Endothelial cell of umbilical vein (primary cell): ENCODE measurements at regions not wholly inside any gene's neighbourhood (a gene's known extent, or its start where the extent isn't known, plus 50 kb on each side); places are given as distances from the start of the nearest gene placed in this dataset.

Experiments
- BruUV-seq: library from RNA; stranded (reverse); fragments of 400-500 nt; replicated peaks from 2 replicates; lab custom pipeline; 2021; lab: Mats Ljungman, UMichigan
- CTCF ChIA-PET: fragments of 300-600, 350-600 bp; sonication (Branson Sonifier 250); formaldehyde crosslinking; loops from one replicate; lab custom pipeline; 2021; ENCODE audit warnings: antibody characterized with exemption, inconsistent platforms; lab: Charles Lee
- POLR2A ChIA-PET: fragments of 300-600, 350-600 bp; sonication (Branson Sonifier 250); formaldehyde crosslinking; loops from one replicate; lab custom pipeline; 2021; ENCODE audit warnings: antibody characterized with exemption, inconsistent platforms; lab: Charles Lee
- DNase-seq: peaks from one replicate; pipeline ENCODE4 v3.0.0-alpha.2; 2011; ENCODE audit warnings: low read depth, low spot score
- FAIRE-seq: peaks from 2 replicates; lab custom pipeline; 2011; peaks lifted over from hg19 to GRCh38; lab: Jason Lieb, UNC
- H2AFZ ChIP-seq: 2 replicates; pipeline ENCODE4 v1.6.0; 2012; ENCODE audit warnings: low read depth, low read length, control low read depth, inconsistent platforms
- H3K27ac ChIP-seq: 2 replicates; pipeline ENCODE4 v1.5.1; 2011; ENCODE audit warnings: low read depth, mild to moderate bottlenecking, control low read depth, low read length, moderate library complexity; ENCODE audit not compliant: insufficient read depth
- H3K27me3 ChIP-seq, 2 experiments: 2 replicates each; pipeline versions ENCODE4 v1.6.0 to v1.6.1; 2011; ENCODE audit warnings: low read length in 2 of 2, mixed read lengths in 1 of 2; ENCODE audit not compliant: control insufficient read depth in 2 of 2, insufficient read depth in 2 of 2
- H3K36me3 ChIP-seq, 2 experiments: 2 replicates in 1 of 2; 3 replicates in 1 of 2; pipeline ENCODE4 v1.5.1; 2011; ENCODE audit warnings: low read length in 2 of 2, mild to moderate bottlenecking in 1 of 2, moderate library complexity in 1 of 2; ENCODE audit not compliant: control insufficient read depth in 2 of 2, insufficient read depth in 2 of 2; ENCODE audit errors: extremely low read depth in 1 of 2
- H3K4me1 ChIP-seq: 3 replicates; pipeline ENCODE4 v1.5.1; 2011; ENCODE audit warnings: mild to moderate bottlenecking, low read length; ENCODE audit not compliant: control insufficient read depth, insufficient read depth; ENCODE audit errors: extremely low read depth
- H3K4me2 ChIP-seq: 2 replicates; pipeline ENCODE4 v1.6.1; 2011; ENCODE audit warnings: low read length, control low read depth, mixed read lengths; ENCODE audit not compliant: insufficient read depth
- H3K4me3 ChIP-seq, 3 experiments: fragments of 200-600 bp in 1 of 3; sonication (generic), shearing (Covaris generic) in 1 of 3; replicated peaks in 1 of 3; 2 replicates each; pipeline ENCODE4 v1.5.1; 2011 to 2016; ENCODE audit warnings: control low read depth in 3 of 3, low read length in 3 of 3, mild to moderate bottlenecking in 2 of 3, inconsistent platforms in 1 of 3, low read depth in 1 of 3, moderate library complexity in 1 of 3; ENCODE audit not compliant: insufficient read depth in 1 of 3
- H3K79me2 ChIP-seq: 2 replicates; pipeline ENCODE4 v1.6.0; 2012; ENCODE audit warnings: low read length, inconsistent platforms; ENCODE audit not compliant: control insufficient read depth, insufficient read depth
- H3K9ac ChIP-seq: replicated peaks from 2 replicates; pipeline ENCODE3; 2011; ENCODE audit warnings: low read length, control low read depth; ENCODE audit not compliant: insufficient read depth; ENCODE audit errors: extremely low read depth
- H3K9me1 ChIP-seq: replicated peaks from 3 replicates; pipeline ENCODE4 v1.6.0; 2011; ENCODE audit warnings: mild to moderate bottlenecking, low read length; ENCODE audit not compliant: control insufficient read depth, insufficient read depth; ENCODE audit errors: extremely low read depth
- H3K9me3 ChIP-seq: replicated peaks from 2 replicates; pipeline ENCODE4 v1.5.1; 2012; ENCODE audit warnings: low read length, inconsistent platforms; ENCODE audit not compliant: control insufficient read depth, insufficient read depth
- H4K20me1 ChIP-seq: replicated peaks from 2 replicates; pipeline ENCODE3; 2011; ENCODE audit warnings: mild to moderate bottlenecking, low read length; ENCODE audit not compliant: control insufficient read depth, insufficient read depth; ENCODE audit errors: extremely low read depth
- CTCF ChIP-seq, 2 donors: IDR thresholded peaks; 1 replicate in 1 of 2; 2 replicates in 1 of 2; pipeline ENCODE4 v1.5.1; 2011; ENCODE audit warnings: low read length in 2 of 2, mild to moderate bottlenecking in 2 of 2, moderate library complexity in 2 of 2, control low read depth in 1 of 2, inconsistent platforms in 1 of 2, low read depth in 1 of 2; ENCODE audit not compliant: insufficient read depth in 1 of 2; ENCODE audit errors: extremely low read depth in 1 of 2
- EZH2 ChIP-seq: IDR thresholded peaks from 2 replicates; pipeline ENCODE4 v1.6.1; 2012; ENCODE audit warnings: borderline replicate concordance, low read depth, mild to moderate bottlenecking, moderate library complexity, low read length, inconsistent platforms; ENCODE audit not compliant: severe bottlenecking
- FOS ChIP-seq: IDR thresholded peaks from 2 replicates; pipeline ENCODE4 v1.6.1; 2011; ENCODE audit warnings: mild to moderate bottlenecking, low read length, moderate library complexity, borderline replicate concordance; ENCODE audit not compliant: insufficient read depth
- GATA2 ChIP-seq: IDR thresholded peaks from 2 replicates; pipeline ENCODE4 v1.7.0; 2011; ENCODE audit warnings: low read depth, mild to moderate bottlenecking, moderate library complexity, mixed read lengths, low read length; ENCODE audit not compliant: insufficient read length, insufficient read depth
- JUN ChIP-seq: IDR thresholded peaks from 2 replicates; pipeline ENCODE4 v1.6.1; 2011; ENCODE audit warnings: borderline replicate concordance, low read depth; ENCODE audit not compliant: insufficient read length, insufficient read depth
- MAX ChIP-seq: IDR thresholded peaks from 2 replicates; pipeline ENCODE4 v1.6.1; 2011; ENCODE audit not compliant: insufficient read depth, insufficient read length
- MYC ChIP-seq: IDR thresholded peaks from one replicate; pipeline ENCODE4 v1.6.1; 2011; ENCODE audit warnings: mild to moderate bottlenecking, low read depth, low read length
- POLR2A ChIP-seq: IDR thresholded peaks from 2 replicates; pipeline ENCODE4 v1.6.1; 2012; ENCODE audit warnings: low read depth, mild to moderate bottlenecking, control low read depth, low read length
- POLR2AphosphoS5 ChIP-seq: IDR thresholded peaks from 2 replicates; pipeline ENCODE4 v1.6.1; 2012; ENCODE audit warnings: low read depth, mild to moderate bottlenecking, control low read depth, low read length, moderate library complexity; ENCODE audit not compliant: insufficient read depth
- dilution Hi-C: fragments of 300-500 bp; cut with MboI; formaldehyde crosslinking; loops from one replicate; pipeline ENCODE4 v1.15.0; 2019; ENCODE audit warnings: low sequenced_read_pairs; ENCODE audit not compliant: extremely low pct_ligation_motif_present
- intact Hi-C: fragments of 100-400 bp; cut with micrococcal nuclease; formaldehyde crosslinking; loops from one replicate; pipeline ENCODE4 v1.10.0; 2022

DNA sequence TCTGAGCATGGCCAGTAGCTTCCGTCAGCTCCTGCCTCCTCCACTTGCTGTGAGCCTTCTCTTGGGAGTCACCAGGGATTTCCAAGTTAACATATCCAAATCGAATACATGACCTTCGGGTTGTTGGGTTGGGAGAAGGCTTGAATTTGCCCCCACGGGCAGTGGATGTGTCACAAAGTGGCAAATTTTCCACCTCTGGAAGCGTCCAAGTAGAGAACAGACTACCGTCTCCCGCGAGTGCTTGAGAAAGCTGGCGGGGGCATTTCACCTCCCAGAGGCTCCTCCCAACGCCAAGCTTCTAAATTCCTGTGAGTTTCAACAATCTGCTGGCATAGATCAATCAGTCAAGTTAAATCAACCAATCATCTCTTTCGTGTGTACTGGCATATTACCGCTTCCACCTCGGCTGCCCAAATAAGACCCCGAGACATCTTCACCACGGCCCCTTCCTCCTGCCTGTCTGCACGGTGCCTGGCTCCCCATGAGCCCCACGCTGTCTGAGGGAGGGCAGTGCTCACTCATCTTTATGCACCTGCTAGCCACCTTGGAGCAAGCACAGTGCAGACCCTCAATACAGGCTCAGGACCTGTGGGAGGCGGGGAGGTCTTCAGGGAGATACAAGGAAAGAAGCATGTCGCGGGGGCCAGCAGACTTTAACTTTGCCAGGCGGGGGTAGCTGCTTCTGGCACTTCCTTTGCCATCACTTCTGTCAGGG is 79.1 kb downstream of the MRPL36 start:
- H3K27ac ChIP-seq, result no peak overlapping the region
- BruUV-seq, result no TSS peak
- H2AFZ ChIP-seq, result no peak overlapping the region
- FAIRE-seq (no peak), DNase-seq (no peak)
- POLR2A ChIA-PET, result no interaction called here
- CTCF ChIA-PET, result no interaction called here
- H3K9me3 ChIP-seq, result no peaks in the 10 kb centered on the region
- H3K9me1 ChIP-seq, result no peaks in the 10 kb centered on the region
- no peaks in the 10 kb centered on the region for H3K79me2 ChIP-seq
- no peaks in the 10 kb centered on the region for H3K36me3 ChIP-seq
- no peak overlapping the region for H3K4me2 ChIP-seq
- no peaks in the 10 kb centered on the region for H4K20me1 ChIP-seq
- intact Hi-C loops (no loop called here), dilution Hi-C loops (no loop called here)
- TF ChIP-seq GATA2, result no peak
- TF ChIP-seq FOS, result no peak
- TF ChIP-seq POLR2AphosphoS5, result no peak
- no peak for TF ChIP-seq POLR2A
- no peak for TF ChIP-seq MAX
- no peak for TF ChIP-seq MYC
- no peak for TF ChIP-seq EZH2
- no peak for TF ChIP-seq JUN
- no peak for TF ChIP-seq CTCF (IDR thresholded peaks at IDR 0.05; ENCODE audit: extremely low read depth in 1 of 2, insufficient read depth in 1 of 2, low read depth in 1 of 2, low read length in 2 of 2)
- H3K9ac ChIP-seq, result no peak overlapping the region
- H3K4me3 ChIP-seq, result no peak overlapping the region
- no peaks in the 10 kb centered on the region for H3K4me1 ChIP-seq
- peaks cover 0 to 4% of the 10 kb centered on the region in 2 experiments for H3K27me3 ChIP-seq
